DND-41 (cell line): ENCODE measurements at regions not wholly inside any gene's neighbourhood (a gene's known extent, or its start where the extent isn't known, plus 50 kb on each side); places are given as distances from the start of the nearest gene placed in this dataset.

Source experiments
- ATAC-seq: fragments of 200-7000 bp; cut with Tn5 transposase; 3 replicates; pipeline ENCODE4 v1.9.1; 2021; ENCODE audit warnings: low read depth; ENCODE audit not compliant: insufficient read depth
- DNase-seq: peaks from one replicate; pipeline ENCODE4 v3.0.0-alpha.2; 2020
- H2AFZ ChIP-seq: 2 replicates; pipeline ENCODE4 v1.6.0; 2012; ENCODE audit warnings: low read depth, low read length
- H3K27ac ChIP-seq: 2 replicates; pipeline ENCODE4 v1.5.1; 2012; ENCODE audit warnings: low read length, inconsistent platforms
- H3K27me3 ChIP-seq: fragments of 200-600 bp; sonication (generic); 2 replicates; pipeline ENCODE4 v1.6.0; 2012; ENCODE audit warnings: low read length, mild to moderate bottlenecking, inconsistent platforms; ENCODE audit not compliant: insufficient read depth, poor library complexity
- H3K36me3 ChIP-seq: 2 replicates; pipeline ENCODE4 v1.5.1; 2012; ENCODE audit warnings: low read length, inconsistent platforms; ENCODE audit not compliant: insufficient read depth
- H3K4me1 ChIP-seq: 2 replicates; pipeline ENCODE4 v1.5.1; 2012; ENCODE audit warnings: mild to moderate bottlenecking, low read length; ENCODE audit not compliant: insufficient read depth
- H3K4me2 ChIP-seq: 2 replicates; pipeline ENCODE4 v1.6.0; 2012; ENCODE audit warnings: mild to moderate bottlenecking, moderate library complexity, low read length, inconsistent platforms; ENCODE audit not compliant: insufficient read depth
- H3K4me3 ChIP-seq, 2 experiments: fragments of 200-600 bp in 1 of 2; shearing (Covaris generic) in 1 of 2; 2 replicates each; pipeline ENCODE4 v1.5.1; 2012 to 2016; ENCODE audit warnings: inconsistent platforms in 2 of 2, low read length in 2 of 2, mild to moderate bottlenecking in 2 of 2, low read depth in 1 of 2, moderate library complexity in 1 of 2
- H3K79me2 ChIP-seq: 2 replicates; pipeline ENCODE4 v1.6.0; 2012; ENCODE audit warnings: low read length, inconsistent platforms; ENCODE audit not compliant: insufficient read depth
- H3K9ac ChIP-seq: 2 replicates; pipeline ENCODE4 v1.6.0; 2012; ENCODE audit warnings: low read depth, mild to moderate bottlenecking, inconsistent platforms, low read length, moderate library complexity
- H3K9me3 ChIP-seq: 2 replicates; pipeline ENCODE4 v1.5.1; 2012; ENCODE audit warnings: low read length, moderate library complexity, mild to moderate bottlenecking, inconsistent platforms; ENCODE audit not compliant: insufficient read depth, severe bottlenecking
- H4K20me1 ChIP-seq: 2 replicates; pipeline ENCODE4 v1.6.0; 2012; ENCODE audit warnings: low read length; ENCODE audit not compliant: insufficient read depth
- EZH2 ChIP-seq: IDR thresholded peaks from 3 replicates; pipeline ENCODE4 v1.6.1; 2012; ENCODE audit warnings: borderline replicate concordance, low read depth, mild to moderate bottlenecking, moderate library complexity, low read length, inconsistent platforms; ENCODE audit not compliant: severe bottlenecking
- TF ChIP-seq, protein P1 (sequence below): IDR thresholded peaks from 2 replicates; pipeline ENCODE4 v1.5.1; 2012; ENCODE audit warnings: borderline replicate concordance, low read length, moderate library complexity, mild to moderate bottlenecking; ENCODE audit not compliant: poor library complexity, severe bottlenecking; ENCODE audit errors: extremely low read depth

DNA sequence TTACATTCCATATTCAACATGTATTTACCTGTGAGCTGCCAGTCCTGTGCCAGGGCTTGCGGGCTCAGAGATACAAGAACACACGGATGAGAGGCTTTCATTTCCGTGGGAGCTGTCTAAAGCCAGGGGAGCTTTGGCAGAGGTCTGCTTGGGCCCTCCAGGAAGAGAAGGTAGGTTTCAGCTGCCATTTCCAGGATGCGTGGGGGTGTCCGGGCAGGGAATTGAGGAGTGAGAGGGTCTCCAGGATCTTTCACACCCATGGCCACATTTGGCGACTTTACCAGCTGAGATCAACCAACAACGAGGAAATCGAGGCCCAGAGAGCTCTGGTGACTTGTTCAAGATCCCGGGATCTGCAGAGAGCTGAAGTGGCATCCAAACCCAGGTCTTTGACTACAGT is 119.6 kb downstream of the BUD13 start:
- Histone ChIP-seq H3K9me3 (no peaks in the 10 kb centered on the region), H3K27me3 (peaks cover 24% of the 10 kb centered on the region), H3K79me2 (no peaks in the 10 kb centered on the region), H3K4me2 (no peak overlapping the region), H3K27ac (no peak overlapping the region), H3K9ac (no peak overlapping the region), H4K20me1 (0 out of 2 replicates have a peak, but pooled peaks cover 4% of the 10 kb centered on the region), H3K4me1 (no peaks in the 10 kb centered on the region), H3K36me3 (no peaks in the 10 kb centered on the region), H3K4me3 (no peak overlapping the region), H2AFZ (no peak overlapping the region)
- DNase-seq = no peak
- no peak for TF ChIP-seq EZH2
- TF ChIP-seq, protein P1, sequence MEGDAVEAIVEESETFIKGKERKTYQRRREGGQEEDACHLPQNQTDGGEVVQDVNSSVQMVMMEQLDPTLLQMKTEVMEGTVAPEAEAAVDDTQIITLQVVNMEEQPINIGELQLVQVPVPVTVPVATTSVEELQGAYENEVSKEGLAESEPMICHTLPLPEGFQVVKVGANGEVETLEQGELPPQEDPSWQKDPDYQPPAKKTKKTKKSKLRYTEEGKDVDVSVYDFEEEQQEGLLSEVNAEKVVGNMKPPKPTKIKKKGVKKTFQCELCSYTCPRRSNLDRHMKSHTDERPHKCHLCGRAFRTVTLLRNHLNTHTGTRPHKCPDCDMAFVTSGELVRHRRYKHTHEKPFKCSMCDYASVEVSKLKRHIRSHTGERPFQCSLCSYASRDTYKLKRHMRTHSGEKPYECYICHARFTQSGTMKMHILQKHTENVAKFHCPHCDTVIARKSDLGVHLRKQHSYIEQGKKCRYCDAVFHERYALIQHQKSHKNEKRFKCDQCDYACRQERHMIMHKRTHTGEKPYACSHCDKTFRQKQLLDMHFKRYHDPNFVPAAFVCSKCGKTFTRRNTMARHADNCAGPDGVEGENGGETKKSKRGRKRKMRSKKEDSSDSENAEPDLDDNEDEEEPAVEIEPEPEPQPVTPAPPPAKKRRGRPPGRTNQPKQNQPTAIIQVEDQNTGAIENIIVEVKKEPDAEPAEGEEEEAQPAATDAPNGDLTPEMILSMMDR = no peak
- ATAC-seq = no peak

DNA sequence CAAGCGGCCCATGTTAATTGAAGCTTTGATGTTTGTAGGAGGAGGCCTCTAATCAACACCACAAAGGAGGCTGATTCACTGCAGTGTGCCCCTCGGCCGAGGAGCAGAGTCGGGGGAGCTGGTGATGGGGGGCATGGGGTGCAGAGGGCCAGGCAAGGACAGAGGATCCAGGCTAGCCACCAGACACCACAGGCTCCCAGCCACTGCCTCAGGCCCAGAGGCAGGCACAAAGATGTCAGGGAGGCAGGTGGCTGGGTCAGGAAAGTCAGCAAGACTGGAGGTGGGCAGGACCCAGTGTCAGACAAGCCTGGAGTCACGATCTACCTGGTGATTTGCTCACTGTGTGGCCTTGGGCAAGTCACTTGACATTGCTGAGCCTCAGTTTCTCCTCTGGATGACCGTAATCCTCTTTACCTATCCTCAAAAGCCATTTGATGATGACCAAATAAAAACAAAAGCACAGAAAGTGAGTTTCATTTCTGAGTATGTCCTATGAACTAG is 121.0 kb downstream of the BUD13 start:
- Histone ChIP-seq H3K4me1 (no peaks in the 10 kb centered on the region), H4K20me1 (0 out of 2 replicates have a peak, but pooled peaks cover 5% of the 10 kb centered on the region), H3K79me2 (no peaks in the 10 kb centered on the region), H3K4me3 (no peak overlapping the region), H3K27me3 (peaks cover 25% of the 10 kb centered on the region), H3K27ac (no peak overlapping the region), H3K9ac (no peak overlapping the region), H2AFZ (no peak overlapping the region), H3K36me3 (no peaks in the 10 kb centered on the region), H3K9me3 (no peaks in the 10 kb centered on the region), H3K4me2 (no peak overlapping the region)
- TF ChIP-seq, protein P1 = no peak
- no peak for TF ChIP-seq EZH2
- ATAC-seq (no peak), DNase-seq (no peak)

DNA sequence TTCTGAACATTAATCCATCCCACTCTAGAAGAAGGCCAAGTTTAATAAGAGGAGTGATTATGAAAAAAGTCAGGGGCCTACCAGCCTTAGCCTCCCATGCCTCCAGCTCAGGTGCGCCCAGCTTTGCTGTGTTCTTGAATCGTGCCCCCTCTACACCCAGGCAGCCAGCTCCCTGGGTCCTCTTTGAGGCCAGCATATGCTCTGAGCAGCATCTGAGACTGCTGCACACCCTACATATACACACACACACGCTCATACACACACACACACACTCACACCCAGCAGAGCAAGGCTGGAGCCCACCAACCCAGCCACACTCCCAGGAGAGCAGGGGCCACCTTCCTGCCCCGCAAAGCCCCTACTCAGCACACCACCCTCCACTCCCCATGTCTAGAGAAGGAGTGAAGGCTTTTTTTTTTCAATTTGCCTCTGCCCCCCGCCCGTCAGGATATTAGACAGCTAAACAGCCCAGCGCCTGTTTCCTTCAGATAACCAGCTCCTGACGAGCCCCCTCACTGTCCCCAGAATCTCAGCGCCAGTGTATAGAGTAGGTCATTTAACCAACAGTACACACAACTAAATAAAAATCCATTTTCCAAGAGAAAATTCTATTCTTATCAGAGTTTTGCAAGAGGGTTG is 121.6 kb downstream of the BUD13 start:
- no peak for TF ChIP-seq EZH2
- TF ChIP-seq, protein P1 = no peak
- no peak for ATAC-seq
- Histone ChIP-seq H3K4me2 (no peak overlapping the region), H3K4me1 (no peaks in the 10 kb centered on the region), H3K27me3 (peaks cover 29% of the 10 kb centered on the region), H3K36me3 (no peaks in the 10 kb centered on the region), H3K9me3 (no peaks in the 10 kb centered on the region), H3K4me3 (no peak overlapping the region), H3K9ac (no peak overlapping the region), H4K20me1 (0 out of 2 replicates have a peak, but pooled peaks cover 5% of the 10 kb centered on the region), H3K79me2 (no peaks in the 10 kb centered on the region), H3K27ac (no peak overlapping the region), H2AFZ (no peak overlapping the region)
- no peak for DNase-seq
